ENCODE measurements at regions not wholly inside any gene's neighbourhood (a gene's known extent, or its start where the extent isn't known, plus 50 kb on each side); places are given as distances from the start of the nearest gene placed in this dataset.

DNA sequence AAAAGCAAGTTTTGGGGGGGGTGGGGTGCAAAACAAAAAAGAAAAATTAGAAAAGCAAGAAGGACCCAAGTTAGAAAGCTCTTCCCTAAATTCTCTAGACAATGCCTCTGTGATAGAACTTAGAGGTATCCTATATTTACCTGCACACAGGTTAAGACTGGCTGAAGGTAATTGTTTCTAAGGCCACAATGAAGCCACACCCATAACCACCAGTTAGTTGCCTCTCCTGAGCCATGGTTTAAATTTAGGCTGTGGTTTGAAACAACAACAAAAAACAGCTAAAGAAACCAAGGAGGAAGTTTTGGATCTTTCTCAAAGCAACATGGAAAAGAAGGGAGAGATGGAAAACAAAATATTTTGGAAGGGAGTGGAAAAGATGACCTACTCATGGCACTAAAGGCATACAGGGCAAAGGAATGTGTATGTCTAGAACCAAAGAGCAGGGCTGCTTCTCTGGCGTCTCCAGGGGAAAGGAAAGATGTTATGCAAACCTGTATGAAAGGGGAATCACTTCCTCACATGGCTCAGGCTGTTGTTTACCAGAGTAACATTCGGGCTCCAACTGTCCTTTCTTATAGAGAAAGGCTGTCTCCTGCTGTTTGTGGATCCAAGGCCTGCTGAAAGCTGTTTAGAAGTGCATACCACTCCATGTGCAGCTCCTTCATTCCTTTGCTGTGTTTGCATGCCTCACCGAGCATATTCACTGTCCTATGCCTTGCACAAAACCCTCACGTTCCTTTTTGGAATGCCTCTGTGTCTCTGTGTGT lies 408.9 kb upstream of the MPDZ start:
- no peak for TF ChIP-seq CTCF (IDR thresholded peaks at IDR 0.05)
- TF ChIP-seq ZFX (IDR thresholded peaks at IDR 0.05; ENCODE audit: borderline replicate concordance): no peak
